Spinal cord (tissue), 9 donors: ENCODE measurements at regions not wholly inside any gene's neighbourhood (a gene's known extent, or its start where the extent isn't known, plus 50 kb on each side); places are given as distances from the start of the nearest gene placed in this dataset.

ENCODE experiments used
- DNase-seq, 6 donors: peaks; one replicate each; pipeline versions ENCODE4 v3.0.0 to v3.0.0-alpha.2; 2013 to 2015; ENCODE audit warnings: low spot score in 6 of 6, low read depth in 4 of 6
- H3K27ac ChIP-seq: one replicate; pipeline ENCODE4 v1.5.1; 2013; ENCODE audit warnings: low read depth, low read length, control low read depth
- H3K27me3 ChIP-seq: one replicate; pipeline ENCODE4 v1.6.1; 2013; ENCODE audit warnings: low read length; ENCODE audit not compliant: control insufficient read depth, insufficient read depth
- H3K36me3 ChIP-seq: one replicate; pipeline ENCODE4 v1.6.1; 2013; ENCODE audit warnings: low read length; ENCODE audit not compliant: control insufficient read depth, insufficient read depth
- H3K4me1 ChIP-seq: one replicate; pipeline ENCODE4 v1.6.1; 2013; ENCODE audit warnings: low read length; ENCODE audit not compliant: control insufficient read depth, insufficient read depth
- H3K4me3 ChIP-seq: one replicate; pipeline ENCODE4 v1.5.1; 2013; ENCODE audit warnings: low read depth, low read length, control low read depth
- H3K9me3 ChIP-seq: one replicate; pipeline ENCODE4 v1.6.1; 2013; ENCODE audit warnings: low read length; ENCODE audit not compliant: control insufficient read depth, insufficient read depth
- WGBS: methylation state at CpG from one replicate; pipeline ENCODE4 v1.1.5; 2013; ENCODE audit warnings: missing lambda C conversion rate; ENCODE audit not compliant: insufficient coverage; 5-methylcytosine and 5-hydroxymethylcytosine counted together
- donor health status: healthy.

DNA sequence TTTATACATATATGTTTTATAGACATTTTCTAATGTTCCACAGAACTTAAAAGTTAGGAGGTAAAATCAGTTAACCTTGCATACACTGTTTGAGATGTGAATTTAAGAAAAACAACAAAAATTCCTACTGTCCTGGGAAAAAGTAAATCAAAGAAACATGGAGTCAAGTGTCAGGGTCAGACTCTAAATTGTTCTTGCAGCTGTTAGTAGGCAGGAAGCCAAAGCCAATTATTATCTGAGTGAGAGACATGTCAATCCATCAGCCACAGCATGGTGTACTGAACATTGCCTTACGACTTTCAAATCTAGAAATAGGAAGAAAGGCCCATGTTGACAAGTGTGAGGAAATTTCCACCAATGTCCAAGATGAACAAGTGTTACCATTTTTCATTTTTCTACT lies 461.2 kb upstream of the MBL2 start:
- Histone ChIP-seq H3K27me3 (no peaks in the 10 kb centered on the region), H3K36me3 (no peaks in the 10 kb centered on the region), H3K27ac (no peak overlapping the region), H3K4me3 (no peak overlapping the region), H3K4me1 (no peaks in the 10 kb centered on the region), H3K9me3 (no peaks in the 10 kb centered on the region)
- peak in 1 of 6 donors; percentile 27 for DNase-seq
- no CpG with 5 or more reads among the region's 1 CpG for WGBS

- Histone ChIP-seq H3K27ac (no peak overlapping the region), H3K9me3 (no peaks in the 10 kb centered on the region), H3K4me3 (no peak overlapping the region), H3K4me1 (no peaks in the 10 kb centered on the region), H3K36me3 (no peaks in the 10 kb centered on the region), H3K27me3 (no peaks in the 10 kb centered on the region)
- no CpG with 5 or more reads among the region's 2 CpGs for WGBS
- no peak for DNase-seq
Observed at GRCh38 chr10:53230651-53231050, 458.1 kb upstream of the MBL2 start.

DNA sequence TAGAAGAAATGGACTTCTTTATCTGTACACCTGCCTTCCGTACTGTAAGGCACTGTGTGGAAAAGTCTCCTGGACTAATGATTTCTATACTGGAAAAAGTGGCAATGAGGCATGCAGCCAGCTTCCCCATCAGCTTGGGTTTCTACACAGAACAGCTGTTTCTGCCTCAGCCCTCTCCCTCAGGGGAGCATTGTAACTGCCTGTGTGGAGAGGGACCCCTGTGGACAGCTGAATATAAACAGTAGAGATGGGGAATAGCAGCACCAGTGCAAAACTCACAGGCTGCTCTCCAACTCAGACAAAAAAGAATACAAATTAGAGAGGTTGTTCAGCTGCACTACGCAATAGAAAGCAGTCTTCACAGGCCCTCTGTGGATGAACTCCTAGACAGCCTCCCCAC lies 451.3 kb upstream of the MBL2 start:
- no peaks in the 10 kb centered on the region for H3K36me3 ChIP-seq
- peaks cover 2% of the 10 kb centered on the region for H3K9me3 ChIP-seq
- H3K4me3 ChIP-seq, result no peak overlapping the region
- peak in 5 of 6 donors; percentile 13 to 92 (median 48) for DNase-seq
- 29% methylated on average over 2 of the region's 2 CpGs for WGBS
- H3K4me1 ChIP-seq, result peaks cover 4% of the 10 kb centered on the region
- no peak overlapping the region for H3K27ac ChIP-seq
- no peaks in the 10 kb centered on the region for H3K27me3 ChIP-seq

DNA sequence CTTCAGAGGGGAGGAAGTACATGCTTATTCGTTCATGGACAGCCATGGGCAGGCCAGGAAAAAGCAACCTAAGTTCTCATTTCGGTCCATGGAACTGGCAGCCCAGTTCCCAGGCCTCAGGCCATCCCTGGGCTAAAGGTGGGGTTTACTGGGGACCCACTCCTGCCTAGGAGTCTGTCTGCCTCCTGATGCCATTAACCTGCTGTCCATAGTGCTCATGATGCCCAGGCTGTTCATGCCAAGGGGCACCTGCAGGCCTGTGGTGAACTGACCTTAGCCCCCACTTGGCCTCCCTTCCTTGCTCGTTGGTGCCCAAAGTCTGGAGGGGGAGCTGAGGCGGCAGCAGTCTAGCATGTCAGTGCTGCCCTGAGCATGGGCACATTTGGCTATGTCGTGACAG lies 450.2 kb upstream of the MBL2 start:
- no peak for DNase-seq
- Histone ChIP-seq H3K4me1 (peaks cover 4% of the 10 kb centered on the region), H3K27me3 (no peaks in the 10 kb centered on the region), H3K9me3 (peaks cover 2% of the 10 kb centered on the region), H3K27ac (no peak overlapping the region), H3K4me3 (no peak overlapping the region), H3K36me3 (no peaks in the 10 kb centered on the region)
- 95% methylated on average over 5 of the region's 5 CpGs for WGBS

DNA sequence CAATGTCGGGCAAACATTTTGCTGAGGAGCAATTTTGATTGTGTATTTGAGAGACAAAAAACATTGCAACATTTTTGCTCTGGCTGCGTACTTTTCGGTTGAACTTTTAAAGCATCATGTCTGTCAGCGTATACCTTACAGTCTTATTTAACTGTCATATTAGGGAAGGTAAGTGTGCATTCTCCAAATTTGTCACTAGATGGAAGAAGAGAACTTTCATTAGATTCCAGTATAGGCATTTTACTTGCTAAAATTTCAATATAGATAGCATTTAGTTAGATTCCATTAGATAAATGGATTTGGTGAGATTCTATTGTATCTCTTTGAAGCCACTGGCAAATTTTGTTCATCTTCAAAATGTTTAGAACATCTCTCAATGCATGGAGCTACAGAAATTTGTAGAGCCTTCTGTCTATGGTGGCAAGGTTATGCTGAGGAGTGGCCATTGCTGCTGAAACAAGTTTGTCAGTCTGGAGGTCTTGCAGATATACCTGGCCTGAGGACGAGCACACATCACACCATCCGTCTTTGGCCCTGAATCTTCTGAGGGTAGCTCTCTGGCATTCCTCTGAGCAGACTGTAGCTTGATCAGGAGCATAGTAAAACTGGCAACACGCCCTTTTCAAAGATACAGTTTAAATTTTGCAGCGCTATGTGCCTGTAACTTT lies 437.5 kb upstream of the MBL2 start:
- H3K36me3 ChIP-seq, result no peaks in the 10 kb centered on the region
- no peaks in the 10 kb centered on the region for H3K4me1 ChIP-seq
- DNase-seq, result peak in 5 of 6 donors; percentile 10 to 92 (median 46)
- H3K27me3 ChIP-seq, result no peaks in the 10 kb centered on the region
- H3K9me3 ChIP-seq, result no peaks in the 10 kb centered on the region
- H3K27ac ChIP-seq, result no peak overlapping the region
- WGBS, result 71% methylated on average over 3 of the region's 8 CpGs
- no peak overlapping the region for H3K4me3 ChIP-seq

DNA sequence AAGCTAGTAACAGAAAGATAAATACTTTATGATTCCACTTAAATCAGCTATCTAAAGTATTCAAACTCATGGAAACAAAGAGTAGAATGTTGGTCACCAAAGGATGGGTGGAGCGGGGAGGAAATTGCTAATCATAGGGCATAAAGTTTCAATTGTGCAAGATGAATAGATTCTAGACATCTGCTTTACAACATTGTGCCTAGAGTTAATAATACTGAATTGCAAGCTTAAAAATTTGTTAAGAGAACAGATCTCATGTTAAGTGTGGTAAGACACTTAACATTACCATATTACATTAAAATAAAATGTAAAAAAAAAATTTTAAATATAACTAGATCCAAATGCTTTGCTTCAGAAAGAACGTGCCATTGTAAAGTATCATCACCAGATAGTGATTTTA lies 411.1 kb upstream of the MBL2 start:
- no peak overlapping the region for H3K27ac ChIP-seq
- H3K36me3 ChIP-seq, result no peaks in the 10 kb centered on the region
- no peak for DNase-seq
- no peak overlapping the region for H3K4me3 ChIP-seq
- H3K9me3 ChIP-seq, result no peaks in the 10 kb centered on the region
- WGBS, result no CpG with 5 or more reads among the region's 2 CpGs
- H3K4me1 ChIP-seq, result no peaks in the 10 kb centered on the region
- H3K27me3 ChIP-seq, result no peaks in the 10 kb centered on the region

GRCh38 chr10:53177468-53177867 lies 404.9 kb upstream of the MBL2 start:
- no peaks in the 10 kb centered on the region for H3K9me3 ChIP-seq
- H3K4me3 ChIP-seq, result no peak overlapping the region
- H3K4me1 ChIP-seq, result no peaks in the 10 kb centered on the region
- H3K27ac ChIP-seq, result no peak overlapping the region
- no peaks in the 10 kb centered on the region for H3K27me3 ChIP-seq
- DNase-seq, result no peak
- H3K36me3 ChIP-seq, result no peaks in the 10 kb centered on the region

- Histone ChIP-seq H3K4me3 (no peak overlapping the region), H3K27me3 (no peaks in the 10 kb centered on the region), H3K27ac (no peak overlapping the region), H3K9me3 (no peaks in the 10 kb centered on the region), H3K36me3 (no peaks in the 10 kb centered on the region), H3K4me1 (no peaks in the 10 kb centered on the region)
- no peak for DNase-seq
- WGBS, result 92% methylated on average over 2 of the region's 3 CpGs
Observed at GRCh38 chr10:53166325-53166724, 393.7 kb upstream of the MBL2 start.

DNA sequence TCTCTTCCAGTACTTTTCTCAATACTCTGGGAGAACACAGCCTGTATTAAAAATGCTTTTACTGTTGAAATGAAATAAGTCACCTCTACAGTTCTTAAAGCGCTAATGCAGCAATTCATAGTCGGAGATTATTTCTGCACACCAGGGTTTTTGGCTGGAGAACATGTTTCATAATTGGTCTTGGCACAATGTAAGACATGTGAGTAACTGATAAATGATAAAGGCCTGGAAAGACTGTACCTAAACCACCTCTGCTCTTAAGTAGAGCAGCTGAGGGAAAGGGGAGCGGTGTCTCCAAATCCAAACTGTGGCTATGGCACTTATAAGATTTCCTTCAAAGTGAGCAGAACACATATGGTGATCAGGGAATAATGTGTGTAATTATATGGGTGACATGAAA lies 390.3 kb upstream of the MBL2 start:
- no peaks in the 10 kb centered on the region for H3K36me3 ChIP-seq
- DNase-seq, result peak in 2 of 6 donors; percentile 1 to 47
- no peak overlapping the region for H3K27ac ChIP-seq
- H3K4me1 ChIP-seq, result no peaks in the 10 kb centered on the region
- no peak overlapping the region for H3K4me3 ChIP-seq
- WGBS, result no CpG with 5 or more reads among the region's 3 CpGs
- no peaks in the 10 kb centered on the region for H3K27me3 ChIP-seq
- no peaks in the 10 kb centered on the region for H3K9me3 ChIP-seq

- Histone ChIP-seq H3K27ac (no peak overlapping the region), H3K4me3 (no peak overlapping the region), H3K9me3 (no peaks in the 10 kb centered on the region), H3K4me1 (no peaks in the 10 kb centered on the region), H3K36me3 (no peaks in the 10 kb centered on the region), H3K27me3 (no peaks in the 10 kb centered on the region)
- DNase-seq, result no peak
Observed at GRCh38 chr10:53161231-53161630, 388.6 kb upstream of the MBL2 start.
